ENCODE measurements at regions not wholly inside any gene's neighbourhood (a gene's known extent, or its start where the extent isn't known, plus 50 kb on each side); places are given as distances from the start of the nearest gene placed in this dataset.

GRCh38 chr3:28905798-28906197, 375.1 kb upstream of the RBMS3 start:
- no peak overlapping the region for H3K4me3 ChIP-seq (replicated peaks in 1 of 3; ENCODE audit: low read depth in 2 of 3, low read length in 3 of 3)
- Mint-ChIP-seq H3K9me3 (peaks cover 3 to 16% (median 9%) of the 10 kb centered on the region in 7 donors), H3K36me3 (no peaks in the 10 kb centered on the region), H3K4me3 (no peak overlapping the region), H3K4me1 (no peaks in the 10 kb centered on the region), H3K27me3 (ENCODE audit: low read depth in 3 of 3) (peaks cover 1 to 3% (median 1%) of the 10 kb centered on the region in 3 donors), H3K27ac (no peak overlapping the region)
- no peak overlapping the region for H3K4me2 ChIP-seq (replicated peaks; ENCODE audit: extremely low read depth, low read length, poor library complexity, severe bottlenecking)
- DNase-seq, result no peak
- no peak overlapping the region for H3K27ac ChIP-seq (ENCODE audit: low read depth in 1 of 2, low read length in 2 of 2)
- H3K9ac ChIP-seq (ENCODE audit: insufficient read depth, low read length, poor library complexity, severe bottlenecking), result no peak overlapping the region
- H3K79me2 ChIP-seq (ENCODE audit: insufficient read depth, low read length), result no peaks in the 10 kb centered on the region
- intact Hi-C loops (cut with micrococcal nuclease), result no loop called here
- H3K4me1 ChIP-seq (ENCODE audit: control insufficient read depth in 1 of 2, insufficient read depth in 2 of 2, low read length in 2 of 2), result no peaks in the 10 kb centered on the region
- H4K20me1 ChIP-seq (ENCODE audit: insufficient read depth, low read length), result no peaks in the 10 kb centered on the region
- TF ChIP-seq CTCF (IDR thresholded peaks at IDR 0.05), result no peak
- H3K27me3 ChIP-seq (ENCODE audit: control insufficient read depth in 2 of 2, insufficient read depth in 2 of 2, low read length in 2 of 2), result no peaks in the 10 kb centered on the region
- H3K9me3 ChIP-seq (replicated peaks in 1 of 2; ENCODE audit: control insufficient read depth in 1 of 2, insufficient read depth in 1 of 2, low read length in 2 of 2), result peaks cover 6 to 12% of the 10 kb centered on the region in 2 donors
- no peak overlapping the region for H2AFZ ChIP-seq (ENCODE audit: insufficient read depth, low read depth, low read length, poor library complexity, severe bottlenecking)
- H3K36me3 ChIP-seq (replicated peaks in 1 of 2; ENCODE audit: control insufficient read depth in 1 of 2, insufficient read depth in 2 of 2, low read length in 2 of 2), result no peaks in the 10 kb centered on the region
- no CpG with 5 or more reads among the region's 3 CpGs for WGBS (ENCODE audit: insufficient coverage)

GRCh38 chr3:28906561-28907310, 374.1 kb upstream of the RBMS3 start:
- no peaks in the 10 kb centered on the region for H3K79me2 ChIP-seq (ENCODE audit: insufficient read depth, low read length)
- peaks cover 6 to 12% of the 10 kb centered on the region in 2 donors for H3K9me3 ChIP-seq (replicated peaks in 1 of 2; ENCODE audit: control insufficient read depth in 1 of 2, insufficient read depth in 1 of 2, low read length in 2 of 2)
- no peaks in the 10 kb centered on the region for H4K20me1 ChIP-seq (ENCODE audit: insufficient read depth, low read length)
- no peaks in the 10 kb centered on the region for H3K27me3 ChIP-seq (ENCODE audit: control insufficient read depth in 2 of 2, insufficient read depth in 2 of 2, low read length in 2 of 2)
- H3K4me1 ChIP-seq (ENCODE audit: control insufficient read depth in 1 of 2, insufficient read depth in 2 of 2, low read length in 2 of 2), result no peaks in the 10 kb centered on the region
- Mint-ChIP-seq H3K4me1 (no peaks in the 10 kb centered on the region), H3K36me3 (no peaks in the 10 kb centered on the region), H3K9me3 (peaks cover 3 to 13% (median 9%) of the 10 kb centered on the region in 7 donors), H3K27me3 (ENCODE audit: low read depth in 3 of 3) (peaks cover 1 to 3% (median 2%) of the 10 kb centered on the region in 3 donors), H3K4me3 (no peak overlapping the region), H3K27ac (no peak overlapping the region)
- TF ChIP-seq CTCF (IDR thresholded peaks at IDR 0.05), result no peak
- H2AFZ ChIP-seq (ENCODE audit: insufficient read depth, low read depth, low read length, poor library complexity, severe bottlenecking), result no peak overlapping the region
- H3K36me3 ChIP-seq (replicated peaks in 1 of 2; ENCODE audit: control insufficient read depth in 1 of 2, insufficient read depth in 2 of 2, low read length in 2 of 2), result no peaks in the 10 kb centered on the region
- H3K9ac ChIP-seq (ENCODE audit: insufficient read depth, low read length, poor library complexity, severe bottlenecking), result no peak overlapping the region
- no peak overlapping the region for H3K27ac ChIP-seq (ENCODE audit: low read depth in 1 of 2, low read length in 2 of 2)
- WGBS (ENCODE audit: insufficient coverage), result 82% methylated on average over 7 of the region's 9 CpGs
- H3K4me2 ChIP-seq (replicated peaks; ENCODE audit: extremely low read depth, low read length, poor library complexity, severe bottlenecking), result no peak overlapping the region
- intact Hi-C loops (cut with micrococcal nuclease), result no loop called here
- no peak for DNase-seq
- H3K4me3 ChIP-seq (replicated peaks in 1 of 3; ENCODE audit: low read depth in 2 of 3, low read length in 3 of 3), result no peak overlapping the region

All from CD14-positive monocyte (primary cell).